Thyroid gland (tissue), 4 donors: ENCODE measurements at regions not wholly inside any gene's neighbourhood (a gene's known extent, or its start where the extent isn't known, plus 50 kb on each side); places are given as distances from the start of the nearest gene placed in this dataset.

ENCODE experiments used
- DNase-seq, 2 donors: peaks; one replicate each; pipeline ENCODE4 v3.0.0-alpha.2; 2019
- H3K27ac ChIP-seq, 3 donors: fragments of 200-600 bp; sonication (generic); 1 replicate in 2 of 3; 2 replicates in 1 of 3; pipeline ENCODE4 v1.5.1; 2016 to 2019; ENCODE audit warnings: mild to moderate bottlenecking in 1 of 3, moderate library complexity in 1 of 3
- H3K27me3 ChIP-seq: fragments of 200-600 bp; sonication (generic); one replicate; pipeline ENCODE4 v1.5.1; 2019
- H3K36me3 ChIP-seq, 2 donors: fragments of 200-600 bp; sonication (generic); one replicate each; pipeline ENCODE4 v1.5.1; 2016 to 2019
- H3K4me1 ChIP-seq, 2 donors: fragments of 200-600 bp; sonication (generic); one replicate each; pipeline ENCODE4 v1.5.1; 2017 to 2019
- H3K4me3 ChIP-seq, 3 donors: fragments of 200-600 bp; sonication (generic); replicated peaks in 1 of 3; 1 replicate in 2 of 3; 2 replicates in 1 of 3; pipeline ENCODE4 v1.5.1; 2016; ENCODE audit warnings: mild to moderate bottlenecking in 1 of 3
- H3K9me3 ChIP-seq: fragments of 200-600 bp; sonication (generic); one replicate; pipeline ENCODE4 v1.5.1; 2017
- POLR2A ChIP-seq, 2 donors: fragments of 450-650 bp; IDR thresholded peaks; one replicate each; pipeline ENCODE4 v1.6.1; 2017; ENCODE audit warnings: antibody characterized with exemption in 2 of 2, mild to moderate bottlenecking in 2 of 2, moderate library complexity in 1 of 2
- WGBS, 2 donors: methylation state at CpG; one replicate each; pipeline ENCODE4 v1.1.5; 2017; 5-methylcytosine and 5-hydroxymethylcytosine counted together
- intact Hi-C: fragments of 100-400 bp; cut with DNase I; formaldehyde crosslinking; loops from one replicate; pipeline ENCODE4 v1.15.1; 2023
- TF ChIP-seq, protein P1 (sequence below), 6 experiments: fragments of 200-600 bp in 3 of 6; fragments of 450-650 bp in 3 of 6; sonication (generic) in 3 of 6; IDR thresholded peaks; one replicate each; pipeline ENCODE4 v1.5.1; 2016 to 2019; ENCODE audit warnings: antibody characterized with exemption in 6 of 6, mild to moderate bottlenecking in 2 of 6, inconsistent platforms in 1 of 6, moderate library complexity in 1 of 6

DNA sequence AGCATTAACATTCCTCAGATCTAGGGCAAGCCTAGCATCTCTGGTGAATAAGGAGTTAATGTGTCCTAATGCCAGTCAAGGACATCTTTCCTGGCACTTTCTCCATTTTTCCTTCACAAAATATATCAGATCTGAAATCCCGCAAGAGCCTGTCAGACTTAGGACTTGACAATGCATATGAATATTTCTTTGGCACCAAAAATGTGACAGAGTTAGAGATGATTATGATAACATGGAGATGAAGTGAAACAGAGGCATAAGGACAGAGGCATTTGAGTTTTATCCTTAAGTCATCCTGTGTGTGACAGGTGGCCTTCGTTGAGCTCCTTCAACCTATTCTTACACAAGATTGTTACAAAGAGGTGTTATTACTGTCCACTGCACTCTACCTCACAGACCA lies 388.0 kb downstream of the EMP1 start:
- H3K27me3 ChIP-seq = no peaks in the 10 kb centered on the region
- no peak overlapping the region for H3K27ac ChIP-seq
- intact Hi-C loops = no loop called here
- no peaks in the 10 kb centered on the region for H3K4me1 ChIP-seq
- H3K36me3 ChIP-seq = no peaks in the 10 kb centered on the region
- no peaks in the 10 kb centered on the region for H3K9me3 ChIP-seq
- no peak overlapping the region for H3K4me3 ChIP-seq
- no peak for DNase-seq
- 70 to 84% methylated on average over 2 of the region's 2 CpGs for WGBS, 2 donors
- no peak for TF ChIP-seq POLR2A (IDR thresholded peaks at IDR 0.05)
- TF ChIP-seq, protein P1, sequence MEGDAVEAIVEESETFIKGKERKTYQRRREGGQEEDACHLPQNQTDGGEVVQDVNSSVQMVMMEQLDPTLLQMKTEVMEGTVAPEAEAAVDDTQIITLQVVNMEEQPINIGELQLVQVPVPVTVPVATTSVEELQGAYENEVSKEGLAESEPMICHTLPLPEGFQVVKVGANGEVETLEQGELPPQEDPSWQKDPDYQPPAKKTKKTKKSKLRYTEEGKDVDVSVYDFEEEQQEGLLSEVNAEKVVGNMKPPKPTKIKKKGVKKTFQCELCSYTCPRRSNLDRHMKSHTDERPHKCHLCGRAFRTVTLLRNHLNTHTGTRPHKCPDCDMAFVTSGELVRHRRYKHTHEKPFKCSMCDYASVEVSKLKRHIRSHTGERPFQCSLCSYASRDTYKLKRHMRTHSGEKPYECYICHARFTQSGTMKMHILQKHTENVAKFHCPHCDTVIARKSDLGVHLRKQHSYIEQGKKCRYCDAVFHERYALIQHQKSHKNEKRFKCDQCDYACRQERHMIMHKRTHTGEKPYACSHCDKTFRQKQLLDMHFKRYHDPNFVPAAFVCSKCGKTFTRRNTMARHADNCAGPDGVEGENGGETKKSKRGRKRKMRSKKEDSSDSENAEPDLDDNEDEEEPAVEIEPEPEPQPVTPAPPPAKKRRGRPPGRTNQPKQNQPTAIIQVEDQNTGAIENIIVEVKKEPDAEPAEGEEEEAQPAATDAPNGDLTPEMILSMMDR (IDR thresholded peaks at IDR 0.05) = no peak

DNA sequence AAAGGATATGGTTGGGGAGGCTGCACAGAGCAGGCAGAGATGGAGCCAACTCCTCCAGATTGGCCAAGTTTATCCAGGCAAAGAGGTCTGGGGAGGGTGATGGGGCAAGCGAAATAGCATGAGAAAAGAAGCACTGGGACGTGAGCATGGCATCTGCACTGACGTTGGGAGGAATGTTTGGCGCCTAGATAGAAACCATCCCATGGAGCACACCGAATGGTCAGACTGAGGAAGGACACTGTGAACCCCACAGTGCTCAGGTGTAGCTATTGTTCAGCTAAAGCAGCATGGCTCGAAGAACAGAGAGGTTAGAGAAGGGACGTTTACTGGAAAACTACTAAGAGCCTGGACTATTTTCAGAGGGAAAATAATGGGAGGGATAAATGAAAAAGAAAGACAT lies 387.1 kb downstream of the EMP1 start:
- no peaks in the 10 kb centered on the region for H3K27me3 ChIP-seq
- H3K27ac ChIP-seq = no peak overlapping the region
- no peak for DNase-seq
- no peaks in the 10 kb centered on the region for H3K4me1 ChIP-seq
- no peaks in the 10 kb centered on the region for H3K36me3 ChIP-seq
- no peaks in the 10 kb centered on the region for H3K9me3 ChIP-seq
- 81 to 85% methylated on average over 7 of the region's 7 CpGs for WGBS, 2 donors
- intact Hi-C loops = no loop called here
- TF ChIP-seq, protein P1 (IDR thresholded peaks at IDR 0.05) = no peak
- no peak for TF ChIP-seq POLR2A (IDR thresholded peaks at IDR 0.05)
- no peak overlapping the region for H3K4me3 ChIP-seq

DNA sequence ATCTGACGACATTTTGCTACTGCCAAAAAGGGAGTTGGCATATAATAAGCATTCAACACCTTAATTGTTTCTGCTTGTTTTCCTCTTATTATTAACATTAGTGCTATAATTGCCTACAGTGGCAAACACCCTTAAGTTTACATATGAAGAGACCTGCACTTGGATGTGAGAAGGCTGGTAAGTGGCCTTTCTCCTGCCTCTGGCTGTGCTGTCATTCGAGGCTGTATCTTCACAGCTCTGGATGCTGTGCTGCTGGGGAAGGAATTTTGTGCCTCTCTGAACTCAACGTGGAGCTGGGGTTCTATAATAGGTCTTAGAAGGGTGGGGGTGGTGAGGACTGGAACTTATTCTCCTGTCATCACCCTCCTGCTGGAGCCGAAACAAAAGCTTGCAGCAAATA lies 385.9 kb downstream of the EMP1 start:
- Histone ChIP-seq H3K4me3 (no peak overlapping the region), H3K36me3 (no peaks in the 10 kb centered on the region), H3K4me1 (no peaks in the 10 kb centered on the region), H3K9me3 (no peaks in the 10 kb centered on the region), H3K27ac (no peak overlapping the region), H3K27me3 (no peaks in the 10 kb centered on the region)
- DNase-seq = no peak
- intact Hi-C loops = no loop called here
- TF ChIP-seq, protein P1 (IDR thresholded peaks at IDR 0.05) = no peak
- TF ChIP-seq POLR2A (IDR thresholded peaks at IDR 0.05) = no peak
- 40 to 41% methylated on average over 4 of the region's 4 CpGs for WGBS, 2 donors

DNA sequence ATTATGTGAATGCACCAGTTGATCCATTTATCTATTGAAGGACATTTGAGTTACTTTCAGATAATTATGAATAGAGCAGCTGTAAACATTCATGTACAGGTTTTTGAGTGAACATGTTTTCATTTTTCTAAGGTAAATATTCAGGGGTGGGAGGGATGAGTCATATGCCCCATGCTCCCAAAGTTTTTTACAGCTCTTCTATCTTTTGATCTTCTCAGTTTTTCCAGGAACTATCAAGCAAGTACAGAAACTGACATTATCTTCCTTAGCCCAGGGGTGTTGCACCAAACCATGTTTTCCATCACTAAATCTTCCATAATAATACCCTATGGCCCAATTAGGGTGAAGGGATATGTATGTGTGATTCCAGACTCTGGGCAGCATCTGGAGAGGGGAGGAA lies 384.5 kb downstream of the EMP1 start:
- intact Hi-C loops = no loop called here
- H3K9me3 ChIP-seq = no peaks in the 10 kb centered on the region
- TF ChIP-seq POLR2A (IDR thresholded peaks at IDR 0.05) = no peak
- TF ChIP-seq, protein P1 (IDR thresholded peaks at IDR 0.05) = no peak
- H3K27ac ChIP-seq = no peak overlapping the region
- no peak for DNase-seq
- H3K27me3 ChIP-seq = no peaks in the 10 kb centered on the region
- H3K4me3 ChIP-seq = no peak overlapping the region
- no peaks in the 10 kb centered on the region for H3K4me1 ChIP-seq
- H3K36me3 ChIP-seq = no peaks in the 10 kb centered on the region

DNA sequence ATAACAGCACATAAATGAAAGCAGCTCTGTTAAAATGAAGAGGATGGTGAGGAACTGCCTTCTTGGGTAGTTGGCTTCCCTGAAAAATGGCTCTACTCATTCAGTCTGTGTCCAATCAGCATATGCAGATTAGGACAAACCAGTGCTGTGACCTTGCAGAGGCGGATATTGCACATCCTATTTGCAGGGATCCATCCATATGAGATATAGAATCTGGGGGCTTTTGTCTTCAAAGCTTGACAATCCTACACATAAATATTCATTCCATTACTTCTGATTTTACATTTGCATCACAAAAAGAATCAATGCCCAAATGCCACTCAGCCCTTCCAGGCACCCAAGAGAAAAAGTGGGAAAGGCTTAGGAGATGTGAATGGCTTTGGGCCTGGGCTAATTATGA lies 383.7 kb downstream of the EMP1 start:
- no peaks in the 10 kb centered on the region for H3K9me3 ChIP-seq
- 86 to 100% methylated on average over 1 of the region's 1 CpG for WGBS, 2 donors
- TF ChIP-seq, protein P1 (IDR thresholded peaks at IDR 0.05) = no peak
- no peak for TF ChIP-seq POLR2A (IDR thresholded peaks at IDR 0.05)
- no peaks in the 10 kb centered on the region for H3K27me3 ChIP-seq
- no peak overlapping the region for H3K4me3 ChIP-seq
- H3K4me1 ChIP-seq = no peaks in the 10 kb centered on the region
- H3K27ac ChIP-seq = no peak overlapping the region
- DNase-seq = no peak
- H3K36me3 ChIP-seq = no peaks in the 10 kb centered on the region
- intact Hi-C loops = no loop called here
